DOHH2 (cell line): ENCODE measurements at regions not wholly inside any gene's neighbourhood (a gene's known extent, or its start where the extent isn't known, plus 50 kb on each side); places are given as distances from the start of the nearest gene placed in this dataset.
A peak's percentile ranks its signal among the peaks of the same experiment; 100 is the strongest.

Source experiments
- H3F3A ChIP-seq: fragments of 200-600 bp; sonication (generic), shearing (Covaris generic); 2 replicates; pipeline ENCODE4 v1.6.0; 2016; ENCODE audit warnings: antibody characterized with exemption, mild to moderate bottlenecking; ENCODE audit not compliant: control insufficient read depth, insufficient read depth
- H3K27ac ChIP-seq: fragments of 200-600 bp; sonication (generic); 2 replicates; pipeline ENCODE4 v1.5.1; 2014; ENCODE audit warnings: low read depth, mild to moderate bottlenecking, low read length, moderate library complexity
- H3K27me3 ChIP-seq: fragments of 200-600 bp; sonication (generic); 2 replicates; pipeline ENCODE4 v1.6.1; 2014; ENCODE audit warnings: mild to moderate bottlenecking, low read length, mixed read lengths; ENCODE audit not compliant: control insufficient read depth
- H3K36me3 ChIP-seq: fragments of 200-600 bp; sonication (generic); 2 replicates; pipeline ENCODE4 v1.6.1; 2014; ENCODE audit warnings: mild to moderate bottlenecking, low read length, moderate library complexity, mixed read lengths; ENCODE audit not compliant: control insufficient read depth
- H3K4me1 ChIP-seq: fragments of 200-600 bp; sonication (generic); 2 replicates; pipeline ENCODE4 v1.6.1; 2014; ENCODE audit warnings: mild to moderate bottlenecking, low read length, mixed read lengths; ENCODE audit not compliant: control insufficient read depth
- H3K4me2 ChIP-seq: fragments of 200-600 bp; sonication (generic); 2 replicates; pipeline ENCODE4 v1.6.0; 2014; ENCODE audit warnings: mild to moderate bottlenecking, low read length, moderate library complexity
- H3K4me3 ChIP-seq: fragments of 200-600 bp; sonication (generic); 2 replicates; pipeline ENCODE4 v1.5.1; 2014; ENCODE audit warnings: mild to moderate bottlenecking, low read length, mixed read lengths
- H3K79me2 ChIP-seq: fragments of 200-600 bp; sonication (generic); 2 replicates; pipeline ENCODE4 v1.6.1; 2014; ENCODE audit warnings: mild to moderate bottlenecking, low read length, mixed read lengths; ENCODE audit not compliant: control insufficient read depth
- H3K9me2 ChIP-seq: fragments of 200-600 bp; sonication (generic); replicated peaks from 2 replicates; pipeline ENCODE4 v1.6.1; 2014; ENCODE audit warnings: mild to moderate bottlenecking, low read length, mixed read lengths; ENCODE audit not compliant: control insufficient read depth
- H3K9me3 ChIP-seq: fragments of 200-600 bp; sonication (generic); 2 replicates; pipeline ENCODE4 v1.6.1; 2014; ENCODE audit warnings: antibody characterized with exemption, low read length, mixed read lengths; ENCODE audit not compliant: control insufficient read depth, insufficient read depth
- H4K20me1 ChIP-seq: fragments of 200-600 bp; sonication (generic); 2 replicates; pipeline ENCODE4 v1.6.0; 2014; ENCODE audit warnings: low read depth, mild to moderate bottlenecking, antibody characterized with exemption, low read length, moderate library complexity; ENCODE audit not compliant: control insufficient read depth, insufficient read depth
- CTCF ChIP-seq: fragments of 200-600 bp; sonication (generic); IDR thresholded peaks from one replicate; pipeline ENCODE4 v1.5.1; 2014; ENCODE audit warnings: antibody characterized with exemption, mild to moderate bottlenecking, low read depth, low read length; ENCODE audit not compliant: poor library complexity, severe bottlenecking
- EZH2phosphoT487 ChIP-seq: fragments of 200-600 bp; sonication (generic); IDR thresholded peaks from 2 replicates; pipeline ENCODE4 v1.6.1; 2017; ENCODE audit warnings: borderline replicate concordance, mild to moderate bottlenecking, antibody characterized with exemption, low read length, moderate library complexity, mixed read lengths

- Histone ChIP-seq H3K36me3 (no peaks in the 10 kb centered on the region), H3K27ac (no peak overlapping the region), H3K79me2 (no peaks in the 10 kb centered on the region), H3K9me2 (no peaks in the 10 kb centered on the region), H3K4me2 (no peak overlapping the region), H3K4me1 (no peaks in the 10 kb centered on the region), H3K9me3 (no peaks in the 10 kb centered on the region), H3F3A (no peaks in the 10 kb centered on the region), H4K20me1 (no peaks in the 10 kb centered on the region), H3K4me3 (no peak overlapping the region), H3K27me3 (no peaks in the 10 kb centered on the region)
- no peak for TF ChIP-seq EZH2phosphoT487
- no peak for TF ChIP-seq CTCF
Measured at GRCh38 chr5:100694100-100694499, 158.9 kb downstream of the FAM174A start.

GRCh38 chr5:100697970-100698369, 162.8 kb downstream of the FAM174A start:
- no peaks in the 10 kb centered on the region for H3F3A ChIP-seq
- TF ChIP-seq EZH2phosphoT487 (no peak), CTCF (peak; percentile 33)

GRCh38 chr5:100706776-100707175, 171.6 kb downstream of the FAM174A start:
- no peak overlapping the region for H3K4me2 ChIP-seq
- H3F3A ChIP-seq = no peaks in the 10 kb centered on the region; the same call in 1 of the 2 replicates
- no peak for TF ChIP-seq EZH2phosphoT487
- peak; percentile 41 for TF ChIP-seq CTCF
- no peaks in the 10 kb centered on the region for H3K27me3 ChIP-seq
- no peaks in the 10 kb centered on the region for H4K20me1 ChIP-seq
- H3K4me3 ChIP-seq = no peak overlapping the region
- H3K9me2 ChIP-seq = no peaks in the 10 kb centered on the region
- no peaks in the 10 kb centered on the region for H3K4me1 ChIP-seq
- H3K27ac ChIP-seq = no peak overlapping the region
- no peaks in the 10 kb centered on the region for H3K9me3 ChIP-seq
- H3K36me3 ChIP-seq = no peaks in the 10 kb centered on the region
- H3K79me2 ChIP-seq = no peaks in the 10 kb centered on the region

More at GRCh38 chr5:100697970-100698369, 162.8 kb downstream of the FAM174A start:
- H3K79me2 ChIP-seq = no peaks in the 10 kb centered on the region
- no peaks in the 10 kb centered on the region for H3K27me3 ChIP-seq
- no peak overlapping the region for H3K27ac ChIP-seq
- no peaks in the 10 kb centered on the region for H3K9me3 ChIP-seq
- H3K4me2 ChIP-seq = no peak overlapping the region
- no peaks in the 10 kb centered on the region for H4K20me1 ChIP-seq
- H3K4me3 ChIP-seq = no peak overlapping the region
- no peaks in the 10 kb centered on the region for H3K4me1 ChIP-seq
- H3K36me3 ChIP-seq = no peaks in the 10 kb centered on the region
- H3K9me2 ChIP-seq = no peaks in the 10 kb centered on the region
